Loucy (cell line): ENCODE measurements at regions not wholly inside any gene's neighbourhood (a gene's known extent, or its start where the extent isn't known, plus 50 kb on each side); places are given as distances from the start of the nearest gene placed in this dataset.

Source experiments
- EZH2phosphoT487 ChIP-seq: fragments of 200-600 bp; IDR thresholded peaks from 2 replicates; pipeline ENCODE4 v1.6.1; 2018; ENCODE audit warnings: antibody characterized with exemption, mild to moderate bottlenecking, moderate library complexity, borderline replicate concordance
- TF ChIP-seq, protein P1 (sequence below): fragments of 200-600 bp; sonication (generic); conservative IDR thresholded peaks from 2 replicates; pipeline ENCODE4 v1.5.1; 2014; ENCODE audit warnings: mild to moderate bottlenecking, antibody characterized with exemption, low read length

DNA sequence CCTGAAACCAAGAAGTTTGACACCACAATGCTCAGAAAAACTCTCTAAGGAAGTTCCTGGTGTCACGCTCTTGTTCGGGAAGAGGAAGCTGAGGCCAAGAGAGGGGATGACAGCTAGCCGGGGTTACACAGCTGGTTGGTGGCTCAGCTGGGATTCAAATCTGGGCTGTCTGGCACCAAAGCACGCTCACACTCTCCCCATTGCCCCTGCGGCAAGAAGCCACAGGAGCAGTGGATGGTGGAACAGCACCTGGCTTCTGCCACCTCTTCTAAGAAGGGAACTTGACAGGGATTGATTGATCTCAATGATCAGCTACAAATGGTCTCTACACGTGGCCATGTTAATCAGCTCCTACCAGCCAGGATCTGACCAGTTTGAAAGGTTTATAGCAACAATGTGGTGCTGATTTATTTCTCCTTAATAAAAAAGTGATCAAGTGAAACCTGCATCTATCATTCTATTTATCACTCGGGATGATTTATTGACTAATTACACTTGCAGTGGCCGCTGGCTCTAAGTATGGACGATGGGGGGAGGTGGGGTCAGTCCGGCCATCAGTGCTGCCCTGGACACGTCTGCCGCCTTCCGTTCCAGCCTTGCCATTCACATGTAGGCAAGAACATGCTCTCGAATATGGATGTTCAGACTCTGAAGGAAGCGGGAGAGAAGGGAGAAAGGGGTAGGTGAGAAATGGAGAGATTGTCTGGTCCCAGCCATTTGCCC is 71.9 kb upstream of the TOP1 start:
- TF ChIP-seq EZH2phosphoT487 = no peak
- TF ChIP-seq, protein P1, sequence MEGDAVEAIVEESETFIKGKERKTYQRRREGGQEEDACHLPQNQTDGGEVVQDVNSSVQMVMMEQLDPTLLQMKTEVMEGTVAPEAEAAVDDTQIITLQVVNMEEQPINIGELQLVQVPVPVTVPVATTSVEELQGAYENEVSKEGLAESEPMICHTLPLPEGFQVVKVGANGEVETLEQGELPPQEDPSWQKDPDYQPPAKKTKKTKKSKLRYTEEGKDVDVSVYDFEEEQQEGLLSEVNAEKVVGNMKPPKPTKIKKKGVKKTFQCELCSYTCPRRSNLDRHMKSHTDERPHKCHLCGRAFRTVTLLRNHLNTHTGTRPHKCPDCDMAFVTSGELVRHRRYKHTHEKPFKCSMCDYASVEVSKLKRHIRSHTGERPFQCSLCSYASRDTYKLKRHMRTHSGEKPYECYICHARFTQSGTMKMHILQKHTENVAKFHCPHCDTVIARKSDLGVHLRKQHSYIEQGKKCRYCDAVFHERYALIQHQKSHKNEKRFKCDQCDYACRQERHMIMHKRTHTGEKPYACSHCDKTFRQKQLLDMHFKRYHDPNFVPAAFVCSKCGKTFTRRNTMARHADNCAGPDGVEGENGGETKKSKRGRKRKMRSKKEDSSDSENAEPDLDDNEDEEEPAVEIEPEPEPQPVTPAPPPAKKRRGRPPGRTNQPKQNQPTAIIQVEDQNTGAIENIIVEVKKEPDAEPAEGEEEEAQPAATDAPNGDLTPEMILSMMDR = no peak
